WERI-Rb-1 (cell line): ENCODE measurements at regions not wholly inside any gene's neighbourhood (a gene's known extent, or its start where the extent isn't known, plus 50 kb on each side); places are given as distances from the start of the nearest gene placed in this dataset.

ENCODE experiments used
- DNase-seq: peaks from one replicate; pipeline ENCODE4 v3.0.0-alpha.2; 2020
- H3K27ac ChIP-seq: fragments of 250-450 bp; sonication (Bioruptor Pico); 2 replicates; pipeline ENCODE4 v1.5.1; 2020; ENCODE audit warnings: mild to moderate bottlenecking, moderate library complexity
- H3K27me3 ChIP-seq: fragments of 250-450 bp; sonication (Bioruptor Pico); 2 replicates; pipeline ENCODE4 v1.5.1; 2021; ENCODE audit warnings: mild to moderate bottlenecking, low read depth, moderate library complexity; ENCODE audit not compliant: insufficient read depth, severe bottlenecking
- H3K36me3 ChIP-seq: fragments of 250-450 bp; sonication (Bioruptor Pico); 2 replicates; pipeline ENCODE4 v1.5.1; 2020; ENCODE audit warnings: mild to moderate bottlenecking, moderate library complexity
- H3K4me3 ChIP-seq: 2 replicates; pipeline ENCODE4 v1.5.1; 2011; ENCODE audit warnings: low read depth, mild to moderate bottlenecking, control low read depth, low read length
- H3K9me3 ChIP-seq: fragments of 250-450 bp; sonication (Bioruptor Pico); 2 replicates; pipeline ENCODE4 v1.5.1; 2021; ENCODE audit warnings: mild to moderate bottlenecking, moderate library complexity; ENCODE audit not compliant: severe bottlenecking
- TF ChIP-seq, protein P1 (sequence below): IDR thresholded peaks from 2 replicates; pipeline ENCODE4 v1.5.1; 2011; ENCODE audit warnings: low read depth, mild to moderate bottlenecking, control low read depth, inconsistent platforms, low read length

DNA sequence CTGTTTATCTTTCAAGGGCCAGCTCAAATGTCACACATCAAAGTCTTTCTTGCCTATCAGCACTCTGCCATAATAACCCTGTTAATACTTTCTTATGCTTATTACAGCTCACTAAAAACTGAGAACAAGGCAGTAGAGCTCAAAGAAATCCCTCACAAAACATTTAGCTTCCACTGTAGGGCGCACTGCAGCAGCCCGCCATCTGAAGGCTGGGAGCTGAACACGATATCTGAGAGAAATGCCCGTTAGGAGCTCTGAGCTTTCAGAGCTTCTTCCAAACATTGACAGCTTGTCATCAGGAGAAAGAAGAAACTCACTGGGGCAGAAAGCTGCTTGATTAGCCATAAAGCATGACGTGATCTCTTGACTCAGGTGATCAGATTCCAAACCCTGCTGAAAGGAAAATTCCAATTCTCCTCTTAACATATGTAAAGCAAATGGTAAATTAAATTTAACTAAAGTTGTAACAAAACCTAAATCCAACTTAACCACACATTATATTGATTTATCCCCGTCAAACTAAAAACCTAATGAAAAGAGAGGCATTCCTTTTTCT, 175.7 kb downstream of the C12orf50 start:
- Histone ChIP-seq H3K36me3 (no peaks in the 10 kb centered on the region), H3K9me3 (no peaks in the 10 kb centered on the region), H3K27me3 (no peaks in the 10 kb centered on the region), H3K4me3 (no peak overlapping the region), H3K27ac (no peak overlapping the region)
- TF ChIP-seq, protein P1, sequence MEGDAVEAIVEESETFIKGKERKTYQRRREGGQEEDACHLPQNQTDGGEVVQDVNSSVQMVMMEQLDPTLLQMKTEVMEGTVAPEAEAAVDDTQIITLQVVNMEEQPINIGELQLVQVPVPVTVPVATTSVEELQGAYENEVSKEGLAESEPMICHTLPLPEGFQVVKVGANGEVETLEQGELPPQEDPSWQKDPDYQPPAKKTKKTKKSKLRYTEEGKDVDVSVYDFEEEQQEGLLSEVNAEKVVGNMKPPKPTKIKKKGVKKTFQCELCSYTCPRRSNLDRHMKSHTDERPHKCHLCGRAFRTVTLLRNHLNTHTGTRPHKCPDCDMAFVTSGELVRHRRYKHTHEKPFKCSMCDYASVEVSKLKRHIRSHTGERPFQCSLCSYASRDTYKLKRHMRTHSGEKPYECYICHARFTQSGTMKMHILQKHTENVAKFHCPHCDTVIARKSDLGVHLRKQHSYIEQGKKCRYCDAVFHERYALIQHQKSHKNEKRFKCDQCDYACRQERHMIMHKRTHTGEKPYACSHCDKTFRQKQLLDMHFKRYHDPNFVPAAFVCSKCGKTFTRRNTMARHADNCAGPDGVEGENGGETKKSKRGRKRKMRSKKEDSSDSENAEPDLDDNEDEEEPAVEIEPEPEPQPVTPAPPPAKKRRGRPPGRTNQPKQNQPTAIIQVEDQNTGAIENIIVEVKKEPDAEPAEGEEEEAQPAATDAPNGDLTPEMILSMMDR: no peak
- no peak for DNase-seq

DNA sequence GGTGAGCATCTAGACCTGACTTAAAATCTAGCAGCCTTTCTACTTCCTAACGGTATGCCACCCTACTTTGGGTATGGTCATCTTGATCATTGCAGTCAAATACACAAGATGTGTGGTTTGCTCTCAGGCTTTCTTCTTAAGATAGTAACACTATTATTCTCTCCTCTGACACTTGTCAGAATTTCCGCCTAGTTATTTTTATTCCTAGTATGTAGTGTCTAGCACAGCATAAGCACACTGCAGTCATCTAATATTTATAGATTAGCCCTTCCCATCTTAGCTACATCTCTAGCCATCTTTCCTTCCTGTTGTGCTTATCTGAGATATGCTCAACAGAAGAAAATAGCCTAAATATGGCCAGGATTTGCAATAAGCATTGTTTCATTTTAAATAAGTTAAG, 180.1 kb downstream of the C12orf50 start:
- no peaks in the 10 kb centered on the region for H3K36me3 ChIP-seq
- no peaks in the 10 kb centered on the region for H3K9me3 ChIP-seq
- DNase-seq: no peak
- no peaks in the 10 kb centered on the region for H3K27me3 ChIP-seq
- no peak overlapping the region for H3K4me3 ChIP-seq
- H3K27ac ChIP-seq: no peak overlapping the region
- TF ChIP-seq, protein P1: no peak

DNA sequence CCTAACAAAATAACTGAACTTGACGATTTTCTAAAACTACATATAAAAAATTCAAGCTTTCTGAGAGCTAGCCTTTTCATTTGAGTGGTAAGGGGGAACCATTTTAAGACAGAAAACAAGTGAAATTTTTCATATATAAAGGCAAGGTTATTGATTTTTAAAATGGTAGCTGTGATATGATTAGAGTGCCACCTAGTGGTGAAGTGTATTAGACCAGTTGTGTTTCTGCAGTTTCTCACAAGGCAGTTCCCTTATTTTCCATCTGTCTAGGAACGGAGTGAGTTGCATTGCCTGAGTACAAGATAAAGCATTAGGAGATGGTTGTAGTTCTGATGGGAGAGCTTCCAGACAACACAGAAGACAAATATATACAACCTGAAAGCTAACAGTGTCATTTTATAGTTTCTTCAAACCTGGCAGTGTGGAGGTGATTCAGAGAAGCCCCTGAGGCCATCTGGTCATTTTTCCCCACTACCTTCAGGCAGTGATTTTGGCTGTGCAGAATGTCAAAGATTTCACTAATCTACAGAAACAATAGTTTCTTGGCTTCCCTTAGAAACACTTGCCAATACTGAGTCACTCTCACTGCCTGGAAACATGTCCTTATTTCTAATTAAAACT, 180.8 kb downstream of the C12orf50 start:
- H3K4me3 ChIP-seq: no peak overlapping the region
- peak; percentile 11 for DNase-seq
- TF ChIP-seq, protein P1: peak; percentile 65
- H3K27me3 ChIP-seq: no peaks in the 10 kb centered on the region
- H3K36me3 ChIP-seq: no peaks in the 10 kb centered on the region
- no peaks in the 10 kb centered on the region for H3K9me3 ChIP-seq
- H3K27ac ChIP-seq: no peak overlapping the region

DNA sequence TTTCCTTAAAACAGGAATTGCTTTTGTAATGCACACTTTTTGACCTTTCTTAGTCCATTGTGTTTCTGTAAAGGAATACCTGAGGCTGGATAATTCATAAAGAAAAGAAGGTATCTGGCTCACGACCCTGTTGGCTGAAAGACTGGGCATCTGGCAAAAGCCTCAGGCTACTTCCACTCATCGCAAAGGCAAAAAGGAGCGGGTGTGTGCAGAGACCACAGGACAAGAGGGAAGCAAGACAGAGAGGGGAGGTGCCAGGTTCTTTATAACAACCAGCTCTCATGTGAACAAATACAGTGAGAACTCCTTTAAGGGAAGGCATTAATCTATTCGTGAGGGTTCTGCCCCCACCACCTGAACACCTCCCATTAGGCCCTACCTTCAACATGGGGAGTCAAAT, 182.1 kb downstream of the C12orf50 start:
- DNase-seq: no peak
- H3K9me3 ChIP-seq: no peaks in the 10 kb centered on the region
- H3K4me3 ChIP-seq: no peak overlapping the region
- no peaks in the 10 kb centered on the region for H3K36me3 ChIP-seq
- H3K27ac ChIP-seq: no peak overlapping the region
- TF ChIP-seq, protein P1: no peak
- H3K27me3 ChIP-seq: no peaks in the 10 kb centered on the region

DNA sequence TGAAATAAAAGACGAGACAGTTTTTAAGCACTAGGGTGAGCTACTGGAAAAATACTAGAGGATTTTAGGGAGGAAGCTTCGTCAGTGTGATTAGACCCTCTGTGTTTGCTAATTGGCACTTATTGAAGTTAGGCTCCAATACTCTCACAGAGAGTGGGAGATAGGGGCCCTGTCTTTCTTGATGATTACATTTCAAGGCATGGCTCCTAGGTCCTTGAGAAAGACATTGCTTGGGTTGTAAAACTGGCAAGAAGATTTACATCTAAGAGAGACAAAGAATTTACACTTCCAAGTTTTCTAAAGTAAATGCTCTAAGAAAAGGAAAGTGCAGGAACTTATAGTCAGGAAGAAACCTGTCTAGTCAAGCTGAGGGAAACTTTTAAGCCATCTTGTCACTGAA, 183.2 kb downstream of the C12orf50 start:
- DNase-seq: no peak
- Histone ChIP-seq H3K4me3 (no peak overlapping the region), H3K27me3 (no peaks in the 10 kb centered on the region), H3K9me3 (no peaks in the 10 kb centered on the region), H3K27ac (no peak overlapping the region), H3K36me3 (no peaks in the 10 kb centered on the region)
- TF ChIP-seq, protein P1: no peak

DNA sequence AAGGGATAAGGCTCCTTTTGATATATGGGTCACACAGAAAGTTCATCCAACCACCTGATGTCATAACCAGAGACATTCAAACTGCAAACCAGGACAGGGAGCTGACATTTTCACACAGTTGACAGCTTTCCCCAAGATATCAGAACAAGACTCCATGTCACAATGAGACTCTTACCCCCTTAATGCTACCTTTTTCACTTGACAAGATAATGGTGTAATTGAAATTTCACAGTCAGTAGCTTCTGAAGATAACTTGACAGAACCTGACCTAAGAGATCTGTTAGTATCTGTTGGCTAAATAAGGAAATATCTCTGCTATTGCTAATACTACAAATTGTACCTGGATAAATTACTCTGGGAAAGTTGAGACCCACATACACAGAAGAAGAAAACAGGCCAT, 187.3 kb downstream of the C12orf50 start:
- TF ChIP-seq, protein P1: no peak
- DNase-seq: no peak

More for the DNA sequence above, 187.3 kb downstream of the C12orf50 start:
- Histone ChIP-seq H3K27me3 (no peaks in the 10 kb centered on the region), H3K9me3 (no peaks in the 10 kb centered on the region), H3K27ac (no peak overlapping the region), H3K4me3 (no peak overlapping the region), H3K36me3 (no peaks in the 10 kb centered on the region)
